Stomach smooth muscle (tissue), 2 donors: ENCODE measurements at regions not wholly inside any gene's neighbourhood (a gene's known extent, or its start where the extent isn't known, plus 50 kb on each side); places are given as distances from the start of the nearest gene placed in this dataset.

Source experiments
- H3K27ac ChIP-seq: one replicate; pipeline ENCODE4 v1.7.0; 2013; ENCODE audit warnings: mild to moderate bottlenecking, low read length, inconsistent platforms
- H3K27me3 ChIP-seq, 2 donors: one replicate each; pipeline ENCODE4 v1.7.0; 2013; ENCODE audit warnings: low read length in 2 of 2; ENCODE audit not compliant: insufficient read depth in 2 of 2, control insufficient read depth in 1 of 2
- H3K36me3 ChIP-seq, 2 donors: one replicate each; pipeline ENCODE4 v1.7.0; 2013; ENCODE audit warnings: low read length in 2 of 2; ENCODE audit not compliant: control insufficient read depth in 2 of 2, insufficient read depth in 2 of 2
- H3K4me1 ChIP-seq: one replicate; pipeline ENCODE4 v1.7.0; 2013; ENCODE audit warnings: low read length; ENCODE audit not compliant: control insufficient read depth, insufficient read depth
- H3K4me3 ChIP-seq, 2 donors: one replicate each; pipeline ENCODE4 v1.7.0; 2013; ENCODE audit warnings: low read length in 2 of 2
- H3K9ac ChIP-seq, 2 donors: one replicate each; pipeline ENCODE4 v1.7.0; 2013; ENCODE audit warnings: low read length in 2 of 2, mild to moderate bottlenecking in 1 of 2
- H3K9me3 ChIP-seq, 2 donors: one replicate each; pipeline ENCODE4 v1.7.0; 2013; ENCODE audit warnings: low read length in 2 of 2; ENCODE audit not compliant: control insufficient read depth in 2 of 2
- donor health status: healthy.
- donor health status: Pancreatic carcinoma.

DNA sequence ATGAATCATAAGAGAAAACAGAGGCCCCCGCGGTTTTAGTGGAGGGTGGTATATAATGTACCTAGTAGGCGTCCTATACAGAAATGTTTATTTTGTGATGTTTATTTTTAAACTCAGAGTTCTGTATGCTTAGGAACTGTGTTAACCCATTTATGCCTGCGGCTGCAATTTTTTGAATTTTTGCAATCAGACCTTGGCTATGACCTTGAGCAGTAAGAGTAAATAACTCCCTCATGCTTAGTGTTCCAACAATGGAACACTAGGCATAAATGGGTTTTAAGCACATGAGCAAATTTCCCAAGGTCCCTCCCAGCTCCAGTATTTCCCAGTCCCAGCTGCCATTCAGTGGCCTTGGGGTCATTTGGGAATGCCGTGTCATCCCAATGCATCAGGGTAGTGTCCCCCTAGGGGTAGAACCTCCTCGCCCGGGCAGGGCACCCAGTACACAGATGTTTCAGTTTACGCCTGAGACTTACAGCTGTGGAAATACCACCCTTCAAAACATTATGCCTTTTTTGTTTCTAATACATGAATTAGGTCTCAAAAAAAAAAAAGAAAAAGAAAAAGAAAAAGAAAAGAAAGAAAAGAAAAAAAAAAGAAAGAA, 605.8 kb upstream of the CDH11 start:
- Histone ChIP-seq H3K27ac (no peak overlapping the region), H3K9me3 (peaks cover 0 to 10% of the 10 kb centered on the region in 2 donors)

DNA sequence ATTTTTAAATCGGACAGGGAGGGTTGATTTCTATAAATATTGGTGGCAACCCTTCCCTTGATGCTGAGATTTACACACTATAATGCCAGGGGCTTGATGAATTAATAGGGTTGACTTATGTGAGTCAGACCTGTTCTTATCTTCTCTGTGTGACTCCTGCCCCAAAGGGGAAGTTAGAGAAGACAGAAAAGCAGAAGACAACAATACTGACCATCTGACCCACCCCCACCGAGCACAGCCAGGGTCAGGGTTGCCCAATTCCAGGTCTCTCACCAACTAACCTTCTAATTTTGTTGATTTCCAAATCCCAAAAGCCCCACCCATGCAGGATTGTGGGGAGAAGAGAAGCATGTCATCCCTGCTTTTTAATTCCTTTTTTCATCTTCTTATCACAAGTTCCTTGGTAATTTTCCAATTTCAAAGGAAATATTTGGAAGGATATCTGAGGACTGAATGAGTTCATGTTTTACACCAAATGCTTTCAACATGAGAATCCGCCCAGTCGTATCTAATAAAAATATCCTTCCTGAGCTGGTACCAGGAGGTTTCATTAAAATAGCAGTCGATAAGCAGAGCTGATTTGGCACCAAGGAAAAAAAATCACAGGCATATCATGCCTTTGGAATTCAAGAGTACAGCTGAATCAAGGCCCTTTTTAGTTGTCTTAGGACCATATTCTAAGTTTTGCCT, 603.4 kb upstream of the CDH11 start:
- Histone ChIP-seq H3K27me3 (peaks cover 0 to 2% of the 10 kb centered on the region in 2 donors), H3K9me3 (peaks cover 0 to 10% of the 10 kb centered on the region in 2 donors), H3K4me1 (no peaks in the 10 kb centered on the region)

More for the DNA sequence above, 605.8 kb upstream of the CDH11 start:
- Histone ChIP-seq H3K9ac (no peak overlapping the region), H3K36me3 (no peaks in the 10 kb centered on the region), H3K27me3 (peaks cover 0 to 2% of the 10 kb centered on the region in 2 donors), H3K4me1 (no peaks in the 10 kb centered on the region), H3K4me3 (no peak overlapping the region)

DNA sequence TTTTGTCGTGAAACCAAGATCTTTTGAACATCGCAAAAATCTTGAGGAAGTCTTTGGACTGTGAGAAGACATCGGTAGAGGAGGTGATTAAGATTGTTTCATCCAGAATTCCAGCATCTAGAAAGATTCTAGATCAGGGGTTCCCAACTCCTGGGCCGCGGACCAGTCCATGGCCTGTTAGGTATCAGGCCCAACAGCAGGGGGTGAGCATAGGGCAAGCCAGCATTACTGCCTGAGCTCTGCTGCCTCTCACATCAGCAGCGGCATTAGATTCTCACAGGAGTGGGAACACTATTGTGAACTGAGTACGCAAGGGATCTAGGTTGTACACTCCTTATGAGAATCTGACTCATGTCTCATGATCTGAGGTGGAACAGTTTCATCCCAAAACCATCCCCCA, 600.6 kb upstream of the CDH11 start:
- Histone ChIP-seq H3K36me3 (no peaks in the 10 kb centered on the region), H3K9ac (no peak overlapping the region), H3K27ac (no peak overlapping the region), H3K9me3 (peaks cover 0 to 3% of the 10 kb centered on the region in 2 donors), H3K27me3 (no peaks in the 10 kb centered on the region), H3K4me3 (no peak overlapping the region), H3K4me1 (no peaks in the 10 kb centered on the region)

More for the DNA sequence above, 603.4 kb upstream of the CDH11 start:
- H3K36me3 ChIP-seq: no peaks in the 10 kb centered on the region
- H3K27ac ChIP-seq: no peak overlapping the region
- no peak overlapping the region for H3K9ac ChIP-seq
- H3K4me3 ChIP-seq: no peak overlapping the region

DNA sequence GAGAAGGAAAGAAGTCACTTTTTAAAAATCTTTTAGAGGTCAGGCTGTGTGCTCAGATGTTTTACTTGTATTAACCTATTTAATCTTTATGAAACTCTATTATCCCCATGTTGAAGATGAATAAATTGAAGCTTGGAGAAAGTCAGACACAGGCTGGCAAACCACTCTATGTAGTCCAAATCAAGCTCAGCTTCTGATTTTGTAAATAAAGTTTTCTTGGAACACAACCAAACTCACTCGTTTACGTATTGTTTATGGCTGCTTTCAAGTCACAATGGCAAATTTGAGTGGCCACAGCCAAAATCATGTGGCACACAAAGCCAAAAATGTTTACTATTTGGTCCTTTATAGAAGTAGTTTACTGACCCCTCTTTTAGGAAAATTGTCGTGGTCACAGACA, 596.0 kb upstream of the CDH11 start:
- H3K9ac ChIP-seq: no peak overlapping the region
- no peaks in the 10 kb centered on the region for H3K36me3 ChIP-seq
- H3K9me3 ChIP-seq: no peaks in the 10 kb centered on the region
- H3K27me3 ChIP-seq: peaks cover 0 to 3% of the 10 kb centered on the region in 2 donors
- no peak overlapping the region for H3K4me3 ChIP-seq
- H3K27ac ChIP-seq: no peak overlapping the region
- H3K4me1 ChIP-seq: no peaks in the 10 kb centered on the region

DNA sequence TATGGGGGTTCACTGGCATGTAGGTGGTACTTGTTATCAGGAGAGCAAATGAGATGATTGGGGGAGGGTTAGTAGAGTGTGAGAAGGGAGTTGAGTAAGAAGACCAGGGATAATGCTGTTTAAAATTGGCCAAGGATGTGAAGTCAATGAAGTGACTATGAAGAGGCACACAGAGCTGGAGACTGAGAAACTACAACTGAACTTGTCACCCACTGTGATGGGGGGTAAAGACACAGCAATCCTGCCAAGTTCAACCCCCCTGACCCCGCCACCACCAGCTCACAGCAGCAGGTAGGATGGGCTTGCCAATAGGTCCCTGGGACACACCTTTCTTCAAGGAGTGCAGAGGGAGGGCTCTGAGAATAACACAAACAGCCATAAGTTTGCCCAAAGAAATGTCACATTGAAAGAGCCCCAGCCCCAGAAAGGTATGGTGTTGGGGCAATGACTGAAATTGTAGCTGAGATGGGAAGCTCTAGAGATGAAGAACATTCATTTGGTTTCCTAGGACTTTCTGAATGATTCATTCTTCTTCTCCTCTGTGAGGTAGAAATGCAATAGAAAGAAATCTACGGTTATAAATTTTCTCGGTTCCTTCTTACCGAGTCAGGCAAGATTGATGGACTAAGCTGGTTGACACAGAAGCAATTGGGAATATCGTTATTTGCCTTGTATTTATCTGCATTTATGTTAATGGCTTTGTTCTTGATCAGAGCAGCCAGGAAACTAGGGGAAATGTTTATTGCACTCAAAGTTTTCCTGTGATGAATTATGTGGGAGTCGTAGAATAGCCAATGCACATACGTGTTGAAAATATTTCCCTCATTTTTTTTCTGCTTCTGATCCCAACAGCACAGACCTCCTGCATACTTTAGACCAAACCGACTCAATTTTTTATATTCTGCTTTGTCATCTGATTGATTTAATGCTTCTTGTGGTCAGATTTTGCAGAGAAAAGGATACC, 595.2 kb upstream of the CDH11 start:
- no peaks in the 10 kb centered on the region for H3K36me3 ChIP-seq
- no peaks in the 10 kb centered on the region for H3K4me1 ChIP-seq
- H3K9me3 ChIP-seq: no peaks in the 10 kb centered on the region
- H3K9ac ChIP-seq: no peak overlapping the region
- no peak overlapping the region for H3K27ac ChIP-seq
- no peak overlapping the region for H3K4me3 ChIP-seq
- H3K27me3 ChIP-seq: peaks cover 0 to 3% of the 10 kb centered on the region in 2 donors

DNA sequence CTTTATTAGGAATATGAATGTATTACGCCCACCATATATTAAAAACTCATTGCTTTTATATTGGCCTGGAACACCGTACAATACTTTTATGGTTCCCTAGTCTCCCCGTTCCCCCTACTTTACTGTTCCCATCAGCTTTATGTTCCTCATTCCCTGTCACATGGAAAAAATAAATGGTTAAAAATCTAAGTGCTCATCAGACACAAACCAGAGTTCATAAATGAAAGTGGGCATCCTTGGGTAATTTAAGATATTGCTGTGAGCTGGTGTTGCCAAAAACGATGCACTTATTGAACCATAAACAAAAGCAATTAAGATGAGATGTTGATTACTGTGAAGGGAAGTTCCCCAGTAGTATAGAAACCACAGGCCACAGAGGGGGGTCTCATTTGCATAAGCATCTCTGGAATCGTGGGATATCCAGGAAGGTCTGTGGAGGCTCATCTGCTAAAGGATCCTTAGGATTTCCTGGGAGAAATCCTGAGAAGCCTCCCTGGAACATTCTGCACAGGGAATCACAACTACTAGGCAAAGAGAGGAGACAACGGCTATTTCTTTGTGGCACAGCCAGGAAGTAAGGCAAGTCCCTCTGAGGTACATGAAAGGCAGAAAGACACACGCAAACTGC, 591.4 kb upstream of the CDH11 start:
- Histone ChIP-seq H3K9ac (no peak overlapping the region), H3K4me1 (no peaks in the 10 kb centered on the region), H3K36me3 (no peaks in the 10 kb centered on the region), H3K4me3 (no peak overlapping the region), H3K27ac (no peak overlapping the region), H3K27me3 (peaks cover 0 to 3% of the 10 kb centered on the region in 2 donors), H3K9me3 (no peaks in the 10 kb centered on the region)

DNA sequence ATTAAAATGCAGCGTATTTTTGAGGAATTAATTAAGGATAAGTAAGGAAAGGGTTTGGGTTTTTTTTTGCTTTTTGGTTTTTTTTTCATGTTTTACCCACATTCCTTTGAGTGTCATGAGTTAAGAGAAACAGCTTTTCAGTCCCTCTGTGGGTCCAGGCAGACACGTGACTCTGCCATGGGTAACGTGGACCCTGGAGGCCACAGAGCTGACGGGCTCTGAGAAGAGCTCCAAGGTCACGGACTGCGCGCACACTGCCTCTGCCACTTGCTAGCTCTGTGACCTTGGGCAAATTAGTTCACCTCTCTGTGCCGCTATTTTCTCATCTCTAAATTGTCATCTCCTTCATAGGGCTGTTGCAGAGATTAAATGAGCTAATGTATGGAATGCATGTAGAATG, 588.2 kb upstream of the CDH11 start:
- Histone ChIP-seq H3K36me3 (no peaks in the 10 kb centered on the region), H3K27me3 (peaks cover 0 to 3% of the 10 kb centered on the region in 2 donors), H3K4me3 (no peak overlapping the region), H3K9me3 (no peaks in the 10 kb centered on the region), H3K27ac (no peak overlapping the region), H3K9ac (no peak overlapping the region), H3K4me1 (no peaks in the 10 kb centered on the region)

- Histone ChIP-seq H3K4me3 (no peak overlapping the region), H3K36me3 (no peaks in the 10 kb centered on the region), H3K4me1 (no peaks in the 10 kb centered on the region), H3K27ac (no peak overlapping the region), H3K9ac (no peak overlapping the region), H3K9me3 (no peaks in the 10 kb centered on the region), H3K27me3 (no peaks in the 10 kb centered on the region)
Observed at GRCh38 chr16:65704866-65705265, 583.0 kb upstream of the CDH11 start.

GRCh38 chr16:65702707-65703402, 581.0 kb upstream of the CDH11 start:
- H3K36me3 ChIP-seq: no peaks in the 10 kb centered on the region
- H3K27me3 ChIP-seq: no peaks in the 10 kb centered on the region
- no peaks in the 10 kb centered on the region for H3K4me1 ChIP-seq
- no peak overlapping the region for H3K4me3 ChIP-seq
- H3K27ac ChIP-seq: no peak overlapping the region
- no peaks in the 10 kb centered on the region for H3K9me3 ChIP-seq
- no peak overlapping the region for H3K9ac ChIP-seq

GRCh38 chr16:65700596-65700995, 578.7 kb upstream of the CDH11 start:
- Histone ChIP-seq H3K4me1 (no peaks in the 10 kb centered on the region), H3K27me3 (no peaks in the 10 kb centered on the region), H3K9me3 (no peaks in the 10 kb centered on the region)

More at GRCh38 chr16:65700596-65700995, 578.7 kb upstream of the CDH11 start:
- no peak overlapping the region for H3K9ac ChIP-seq
- H3K27ac ChIP-seq: no peak overlapping the region
- no peaks in the 10 kb centered on the region for H3K36me3 ChIP-seq
- no peak overlapping the region for H3K4me3 ChIP-seq
